Gastrocnemius medialis (tissue), 4 donors: ENCODE measurements at regions not wholly inside any gene's neighbourhood (a gene's known extent, or its start where the extent isn't known, plus 50 kb on each side); places are given as distances from the start of the nearest gene placed in this dataset.
"Not testable (repeated sequence)": the region's sequence is repeated elsewhere in the genome, so short reads cannot be mapped to it uniquely, and the experiment has no call there.

ENCODE experiments used
- ATAC-seq, 2 donors: fragments of 150-250 bp; one replicate each; pipeline ENCODE4 v1.9.1; 2016
- DNase-seq, 2 donors: peaks; one replicate each; pipeline ENCODE4 v3.0.0-alpha.2; 2019
- H3K27ac ChIP-seq, 4 donors: fragments of 200-600 bp; sonication (generic); 1 replicate in 1 of 4; 2 replicates in 3 of 4; pipeline ENCODE4 v1.5.1; 2016 to 2018; ENCODE audit warnings: mild to moderate bottlenecking in 2 of 4, moderate library complexity in 1 of 4
- H3K27me3 ChIP-seq, 3 donors: fragments of 200-600 bp; sonication (generic) in 2 of 3; 1 replicate in 1 of 3; 2 replicates in 2 of 3; pipeline versions ENCODE4 v1.5.1 to v1.6.0; 2016 to 2019; ENCODE audit warnings: mild to moderate bottlenecking in 1 of 3, moderate library complexity in 1 of 3
- H3K36me3 ChIP-seq, 2 donors: fragments of 200-600 bp; sonication (generic) in 1 of 2; one replicate each; pipeline ENCODE4 v1.5.1; 2017 to 2018
- H3K4me1 ChIP-seq, 2 donors: fragments of 200-600 bp; sonication (generic) in 1 of 2; one replicate each; pipeline ENCODE4 v1.5.1; 2016 to 2017; ENCODE audit warnings: mild to moderate bottlenecking in 2 of 2
- H3K4me3 ChIP-seq, 4 donors: fragments of 200-600 bp; sonication (generic) in 3 of 4; 1 replicate in 1 of 4; 2 replicates in 3 of 4; pipeline ENCODE4 v1.5.1; 2016 to 2019; ENCODE audit warnings: mild to moderate bottlenecking in 2 of 4
- H3K9me3 ChIP-seq, 3 donors: fragments of 200-600 bp; sonication (generic) in 2 of 3; 1 replicate in 1 of 3; 2 replicates in 2 of 3; pipeline ENCODE4 v1.5.1; 2016 to 2019
- POLR2A ChIP-seq, 2 donors: fragments of 450-650 bp; IDR thresholded peaks; one replicate each; pipeline ENCODE4 v1.6.1; 2017; ENCODE audit warnings: antibody characterized with exemption in 2 of 2, mild to moderate bottlenecking in 2 of 2, moderate library complexity in 2 of 2
- in situ Hi-C, 4 donors: fragments of 200-750 bp; cut with MboI; loops; one replicate each; pipeline versions ENCODE4 v1.15.0 to v1.8.0; 2017; ENCODE audit warnings: low sequenced_read_pairs in 4 of 4
- intact Hi-C: fragments of 100-400 bp; cut with DNase I; formaldehyde crosslinking; loops from one replicate; pipeline ENCODE4 v1.15.1; 2023; ENCODE audit warnings: low total_unique reads
- TF ChIP-seq, protein P1 (sequence below), 5 experiments: fragments of 450-650 bp in 3 of 5; fragments of 200-600 bp in 2 of 5; sonication (generic) in 2 of 5; IDR thresholded peaks in 4 of 5; conservative IDR thresholded peaks in 1 of 5; 1 replicate in 4 of 5; 2 replicates in 1 of 5; pipeline ENCODE4 v1.5.1; 2016 to 2019; ENCODE audit warnings: antibody characterized with exemption in 5 of 5, mild to moderate bottlenecking in 3 of 5, moderate library complexity in 3 of 5

GRCh38 chrX:1134976-1135375 is 77.5 kb downstream of the CRLF2 start:
- H3K27me3 ChIP-seq: no peaks in the 10 kb centered on the region
- in situ Hi-C loops (no loop called here), intact Hi-C loops (no loop called here)
- no peaks in the 10 kb centered on the region for H3K9me3 ChIP-seq
- H3K27ac ChIP-seq: no peak overlapping the region
- H3K36me3 ChIP-seq: no peaks in the 10 kb centered on the region
- no peak for DNase-seq
- no peaks in the 10 kb centered on the region for H3K4me1 ChIP-seq
- no peak overlapping the region for H3K4me3 ChIP-seq
- no peak for ATAC-seq
- TF ChIP-seq POLR2A (IDR thresholded peaks at IDR 0.05): no peak
- TF ChIP-seq, protein P1, sequence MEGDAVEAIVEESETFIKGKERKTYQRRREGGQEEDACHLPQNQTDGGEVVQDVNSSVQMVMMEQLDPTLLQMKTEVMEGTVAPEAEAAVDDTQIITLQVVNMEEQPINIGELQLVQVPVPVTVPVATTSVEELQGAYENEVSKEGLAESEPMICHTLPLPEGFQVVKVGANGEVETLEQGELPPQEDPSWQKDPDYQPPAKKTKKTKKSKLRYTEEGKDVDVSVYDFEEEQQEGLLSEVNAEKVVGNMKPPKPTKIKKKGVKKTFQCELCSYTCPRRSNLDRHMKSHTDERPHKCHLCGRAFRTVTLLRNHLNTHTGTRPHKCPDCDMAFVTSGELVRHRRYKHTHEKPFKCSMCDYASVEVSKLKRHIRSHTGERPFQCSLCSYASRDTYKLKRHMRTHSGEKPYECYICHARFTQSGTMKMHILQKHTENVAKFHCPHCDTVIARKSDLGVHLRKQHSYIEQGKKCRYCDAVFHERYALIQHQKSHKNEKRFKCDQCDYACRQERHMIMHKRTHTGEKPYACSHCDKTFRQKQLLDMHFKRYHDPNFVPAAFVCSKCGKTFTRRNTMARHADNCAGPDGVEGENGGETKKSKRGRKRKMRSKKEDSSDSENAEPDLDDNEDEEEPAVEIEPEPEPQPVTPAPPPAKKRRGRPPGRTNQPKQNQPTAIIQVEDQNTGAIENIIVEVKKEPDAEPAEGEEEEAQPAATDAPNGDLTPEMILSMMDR (IDR thresholded peaks at IDR 0.05 in 4 of 5, conservative IDR thresholded peaks at IDR 0.05 in 1 of 5): no peak

DNA sequence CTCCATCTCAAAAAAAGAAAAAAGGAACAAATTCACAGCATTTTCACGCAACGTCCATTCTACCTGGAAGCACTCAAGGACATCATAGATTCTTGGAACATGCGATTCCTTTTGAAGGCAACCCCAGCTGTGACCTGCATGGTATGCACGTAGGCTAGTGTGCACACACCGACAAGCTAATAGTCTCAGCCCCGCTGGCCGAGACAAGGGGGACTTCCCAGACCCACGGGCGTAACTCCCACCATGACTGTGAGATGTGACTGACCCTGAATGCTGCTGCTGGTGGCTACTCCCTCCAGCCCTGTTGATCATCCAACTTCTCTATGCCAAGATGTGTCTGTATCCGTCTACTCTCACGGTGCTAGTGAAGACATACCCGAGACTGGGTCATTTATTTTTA is 78.3 kb downstream of the CRLF2 start:
- H3K36me3 ChIP-seq: no peaks in the 10 kb centered on the region
- DNase-seq: no peak
- H3K4me3 ChIP-seq: no peak overlapping the region
- H3K4me1 ChIP-seq: no peaks in the 10 kb centered on the region
- no peak for TF ChIP-seq POLR2A (IDR thresholded peaks at IDR 0.05)
- TF ChIP-seq, protein P1 (IDR thresholded peaks at IDR 0.05 in 4 of 5, conservative IDR thresholded peaks at IDR 0.05 in 1 of 5): no peak
- no peak overlapping the region for H3K27ac ChIP-seq
- no peak for ATAC-seq
- H3K27me3 ChIP-seq: no peaks in the 10 kb centered on the region
- in situ Hi-C loops (no loop called here), intact Hi-C loops (no loop called here)
- no peaks in the 10 kb centered on the region for H3K9me3 ChIP-seq

GRCh38 chrX:1126738-1127137 is 85.7 kb downstream of the CRLF2 start:
- DNase-seq (no peak), ATAC-seq (no peak)
- TF ChIP-seq, protein P1 (IDR thresholded peaks at IDR 0.05 in 4 of 5, conservative IDR thresholded peaks at IDR 0.05 in 1 of 5): no peak
- TF ChIP-seq POLR2A (IDR thresholded peaks at IDR 0.05): no peak
- Histone ChIP-seq H3K4me1 (no peaks in the 10 kb centered on the region), H3K4me3 (no peak overlapping the region), H3K9me3 (no peaks in the 10 kb centered on the region), H3K36me3 (no peaks in the 10 kb centered on the region), H3K27me3 (no peaks in the 10 kb centered on the region), H3K27ac (no peak overlapping the region)
- in situ Hi-C loops (no loop called here), intact Hi-C loops (no loop called here)

DNA sequence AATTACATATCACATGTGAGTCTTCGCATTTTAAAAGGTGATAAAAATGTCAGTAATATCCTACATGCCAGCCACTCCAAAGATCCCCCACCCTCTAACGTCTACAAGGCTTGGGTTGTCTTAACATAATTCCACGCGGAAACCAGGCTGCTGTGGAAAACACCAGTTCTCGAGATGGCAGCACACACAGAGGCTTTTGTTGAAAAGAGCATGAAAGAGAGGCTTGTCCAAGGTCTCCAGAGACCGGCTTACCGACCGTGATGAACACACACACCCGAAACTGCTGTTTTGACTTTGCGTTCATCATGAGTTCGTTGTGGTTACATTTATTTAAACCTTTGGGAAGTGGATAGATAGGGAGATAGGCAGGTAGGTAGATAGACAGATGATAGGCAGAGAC is 87.9 kb downstream of the CRLF2 start:
- in situ Hi-C loops: no loop called here
- DNase-seq (no peak), ATAC-seq (no peak)
- Histone ChIP-seq H3K4me3 (no peak overlapping the region), H3K4me1 (no peaks in the 10 kb centered on the region), H3K27me3 (no peaks in the 10 kb centered on the region), H3K27ac (no peak overlapping the region), H3K36me3 (no peaks in the 10 kb centered on the region), H3K9me3 (no peaks in the 10 kb centered on the region)
- TF ChIP-seq, protein P1 (IDR thresholded peaks at IDR 0.05 in 4 of 5, conservative IDR thresholded peaks at IDR 0.05 in 1 of 5): no peak
- no peak for TF ChIP-seq POLR2A (IDR thresholded peaks at IDR 0.05)
- intact Hi-C loops: no loop called here

DNA sequence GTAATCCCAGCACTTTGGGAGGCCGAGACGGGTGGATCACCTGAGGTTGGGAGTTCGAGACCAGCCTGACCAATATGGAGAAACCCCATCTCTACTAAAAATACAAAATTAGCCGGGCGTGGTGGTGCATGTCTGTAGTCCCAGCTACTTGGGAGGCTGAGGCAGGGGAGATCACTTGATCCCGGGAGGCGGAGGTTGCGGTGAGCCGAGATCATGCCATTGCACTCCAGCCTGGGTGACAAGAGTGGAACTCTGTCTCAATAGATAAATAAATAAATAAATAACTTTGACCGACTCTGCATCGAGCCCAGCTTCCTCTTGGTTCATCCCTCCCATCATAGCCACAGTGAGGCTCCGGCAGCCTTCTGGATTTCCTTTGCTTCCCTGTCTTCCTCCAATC is 89.6 kb downstream of the CRLF2 start:
- H3K4me1 ChIP-seq, H3K27ac ChIP-seq, H3K9me3 ChIP-seq, H3K27me3 ChIP-seq, DNase-seq, H3K4me3 ChIP-seq, ATAC-seq, H3K36me3 ChIP-seq, intact Hi-C loops, in situ Hi-C loops: not testable (repeated sequence)
